PFSK-1 (cell line): ENCODE measurements at regions not wholly inside any gene's neighbourhood (a gene's known extent, or its start where the extent isn't known, plus 50 kb on each side); places are given as distances from the start of the nearest gene placed in this dataset.

Experiments used
- FOXP2 ChIP-seq: optimal IDR thresholded peaks from 2 replicates; pipeline ENCODE3; 2011; ENCODE audit warnings: borderline replicate concordance, control low read depth, inconsistent platforms; ENCODE audit not compliant: insufficient read depth; ENCODE audit errors: extremely low read length, extremely low read depth
- POLR2AphosphoS5 ChIP-seq: IDR thresholded peaks from 2 replicates; pipeline ENCODE4 v1.6.1; 2012; ENCODE audit warnings: low read depth, mild to moderate bottlenecking, control low read depth, low read length, moderate library complexity

DNA sequence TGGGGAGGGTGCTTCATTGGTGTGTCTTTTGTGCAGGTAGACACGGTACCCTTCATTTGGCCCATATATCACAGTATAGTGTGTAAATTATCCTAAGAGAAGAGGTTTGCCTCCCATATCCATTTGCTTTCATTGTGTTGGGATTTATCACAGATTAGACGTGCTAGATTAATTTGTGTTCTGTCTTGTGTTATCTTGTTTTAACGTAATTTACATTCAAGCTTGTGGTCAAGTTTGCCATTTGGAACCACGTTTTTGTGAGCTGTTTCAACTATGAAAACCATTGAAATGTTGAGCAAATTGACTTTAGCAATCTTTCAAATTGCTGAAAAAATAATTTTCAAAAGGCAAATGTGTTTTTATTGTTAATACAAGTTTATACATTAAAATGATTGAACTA is 1826.5 kb downstream of the SLITRK5 start:
- no peak for TF ChIP-seq POLR2AphosphoS5
- TF ChIP-seq FOXP2: no peak
